Right lobe of liver (tissue), 6 donors: ENCODE measurements at regions not wholly inside any gene's neighbourhood (a gene's known extent, or its start where the extent isn't known, plus 50 kb on each side); places are given as distances from the start of the nearest gene placed in this dataset.

Source experiments
- ATAC-seq, 4 donors: fragments of 200-7000 bp; cut with Tn5 transposase; one replicate each; pipeline ENCODE4 v1.9.1; 2020; ENCODE audit warnings: mild to moderate bottlenecking in 4 of 4, moderate library complexity in 4 of 4
- DNase-seq, 3 donors: peaks; one replicate each; pipeline ENCODE4 v3.0.0-alpha.2; 2020
- H3K27ac ChIP-seq, 3 donors: fragments of 200-600 bp; one replicate each; pipeline ENCODE4 v1.8.0; 2022
- H3K27me3 ChIP-seq, 2 donors: fragments of 200-600 bp; one replicate each; pipeline ENCODE4 v1.8.0; 2022
- H3K36me3 ChIP-seq, 4 donors: fragments of 200-600 bp; sonication (generic) in 1 of 4; one replicate each; pipeline versions ENCODE4 v1.5.1 to v1.8.0; 2017 to 2022; ENCODE audit warnings: control low read depth in 1 of 4
- H3K4me1 ChIP-seq, 4 donors: fragments of 200-600 bp; sonication (generic) in 1 of 4; one replicate each; pipeline versions ENCODE4 v1.5.1 to v1.8.0; 2017 to 2022; ENCODE audit warnings: control low read depth in 1 of 4
- H3K4me3 ChIP-seq, 3 donors: fragments of 200-600 bp; one replicate each; pipeline ENCODE4 v1.8.0; 2022
- H3K9me3 ChIP-seq, 4 donors: fragments of 200-600 bp; sonication (generic) in 1 of 4; one replicate each; pipeline versions ENCODE4 v1.5.1 to v1.8.0; 2017 to 2022; ENCODE audit warnings: control low read depth in 1 of 4
- CTCF ChIP-seq, 4 donors: fragments of 200-600 bp in 3 of 4; fragments of 450-650 bp in 1 of 4; IDR thresholded peaks; one replicate each; pipeline versions ENCODE4 v1.5.1 to v1.8.0; 2016 to 2022; ENCODE audit warnings: antibody characterized with exemption in 4 of 4, mild to moderate bottlenecking in 2 of 4
- POLR2A ChIP-seq: fragments of 450-650 bp; IDR thresholded peaks from one replicate; pipeline ENCODE4 v1.6.1; 2017; ENCODE audit warnings: antibody characterized with exemption, mild to moderate bottlenecking
- WGBS: methylation state at CpG from one replicate; pipeline ENCODE4 v1.1.6; 2018; ENCODE audit warnings: low coverage, low lambda C conversion rate; ENCODE audit not compliant: insufficient coverage; ENCODE audit errors: missing lambda C conversion rate; 5-methylcytosine and 5-hydroxymethylcytosine counted together
- intact Hi-C, 2 donors: fragments of 100-400 bp; cut with DNase I; formaldehyde crosslinking; loops; one replicate each; pipeline versions ENCODE4 v1.11.2 to v1.14.1; 2022
- donor health status: DM: no; HTN: yes; CAD: no.
- donor health status: DM: no; HTN: no; CAD: no.
- donor health status: DM: no; HTN: no; CAD: no.
- donor health status: DM: no; HTN: yes; CAD: no.
- donor health status: DM: no; HTN: yes; CAD: no.

- Histone ChIP-seq H3K4me3 (no peak overlapping the region), H3K4me1 (no peaks in the 10 kb centered on the region), H3K9me3 (no peaks in the 10 kb centered on the region), H3K27ac (no peak overlapping the region), H3K36me3 (no peaks in the 10 kb centered on the region), H3K27me3 (no peaks in the 10 kb centered on the region)
- DNase-seq: no peak
- ATAC-seq: peak in 3 of 4 donors; percentile 19 to 51 (median 49)
- 25% methylated on average over 2 of the region's 2 CpGs for WGBS
- no peak for TF ChIP-seq POLR2A
- intact Hi-C loops: no loop called here
Measured at GRCh38 chr6:95439741-95440140, 137.6 kb upstream of the MANEA start.

DNA sequence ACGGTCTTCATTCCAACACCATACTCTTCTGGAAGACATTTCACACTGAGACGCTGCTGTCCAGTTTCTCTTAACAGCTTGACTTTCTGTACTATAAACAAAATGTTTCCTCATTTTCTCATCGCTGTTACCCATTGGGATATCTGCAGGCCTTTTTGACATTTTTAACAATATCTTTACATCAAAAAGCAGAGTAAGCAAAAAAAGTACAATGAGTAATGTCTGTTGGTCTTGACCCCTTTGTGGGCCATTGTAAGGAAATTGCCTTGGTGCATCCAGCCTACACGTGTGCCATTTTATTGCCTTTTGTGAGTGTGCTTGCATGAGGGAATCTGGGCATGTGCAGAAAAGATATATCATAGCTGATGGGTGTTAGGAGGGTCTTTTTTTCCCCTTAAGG, 129.1 kb upstream of the MANEA start:
- TF ChIP-seq POLR2A (no peak), CTCF (IDR thresholded peaks at IDR 0.05) (no peak)
- intact Hi-C loops: no loop called here
- ATAC-seq (no peak), DNase-seq (no peak)
- Histone ChIP-seq H3K4me3 (no peak overlapping the region), H3K9me3 (no peaks in the 10 kb centered on the region), H3K27ac (no peak overlapping the region), H3K27me3 (no peaks in the 10 kb centered on the region), H3K36me3 (no peaks in the 10 kb centered on the region), H3K4me1 (no peaks in the 10 kb centered on the region)
- WGBS: 82% methylated on average over 4 of the region's 4 CpGs

- Histone ChIP-seq H3K4me1 (no peaks in the 10 kb centered on the region), H3K36me3 (no peaks in the 10 kb centered on the region), H3K27me3 (no peaks in the 10 kb centered on the region), H3K4me3 (no peak overlapping the region), H3K27ac (no peak overlapping the region), H3K9me3 (no peaks in the 10 kb centered on the region)
- DNase-seq: no peak
- intact Hi-C loops: no loop called here
- ATAC-seq: no peak
- WGBS: 59% methylated on average over 2 of the region's 2 CpGs
- TF ChIP-seq CTCF (IDR thresholded peaks at IDR 0.05) (no peak), POLR2A (no peak)
Measured at GRCh38 chr6:95469511-95469910, 107.8 kb upstream of the MANEA start.

DNA sequence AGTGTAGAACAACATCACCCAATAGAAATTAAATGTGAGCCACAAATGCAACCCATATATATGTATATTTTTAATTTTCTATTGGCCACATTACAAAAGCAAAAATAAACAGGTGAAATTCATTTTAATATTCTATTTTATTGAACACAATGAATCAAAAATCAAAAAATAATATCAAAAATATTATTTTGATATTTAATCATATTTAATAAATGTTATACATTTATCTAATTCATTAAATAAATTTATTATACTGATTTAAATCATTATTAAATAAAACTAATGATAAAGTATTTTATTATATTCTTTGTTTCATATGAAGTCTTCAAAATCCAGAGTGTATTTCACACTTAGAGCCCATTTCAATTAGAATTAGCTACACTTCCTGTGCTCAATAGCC, 98.4 kb upstream of the MANEA start:
- no peak for TF ChIP-seq CTCF (IDR thresholded peaks at IDR 0.05)

DNA sequence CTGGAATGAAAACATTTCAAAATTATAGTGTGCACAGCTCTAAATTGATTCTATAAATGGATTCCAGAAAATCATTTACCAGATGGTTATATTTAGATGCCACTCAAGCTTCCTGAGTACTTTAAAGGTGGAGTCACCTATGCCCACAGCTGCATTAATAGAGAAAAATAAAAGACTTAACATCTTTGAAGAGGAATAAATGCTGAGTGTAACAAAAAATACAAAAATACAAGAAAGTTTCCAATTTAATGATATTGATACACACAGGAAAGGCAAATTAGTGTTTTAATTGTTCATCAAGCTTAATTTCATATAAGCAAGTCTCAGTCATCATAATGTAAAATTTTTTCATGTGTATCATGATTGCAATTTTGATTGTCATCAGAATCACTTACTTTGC, 89.5 kb upstream of the MANEA start:
- TF ChIP-seq POLR2A (no peak), CTCF (IDR thresholded peaks at IDR 0.05) (no peak)
- Histone ChIP-seq H3K27ac (no peak overlapping the region), H3K36me3 (no peaks in the 10 kb centered on the region), H3K4me3 (no peak overlapping the region), H3K27me3 (no peaks in the 10 kb centered on the region), H3K9me3 (no peaks in the 10 kb centered on the region), H3K4me1 (no peaks in the 10 kb centered on the region)
- intact Hi-C loops: no loop called here
- DNase-seq (no peak), ATAC-seq (no peak)

More for the DNA sequence above, 98.4 kb upstream of the MANEA start:
- H3K36me3 ChIP-seq: no peaks in the 10 kb centered on the region
- H3K9me3 ChIP-seq: no peaks in the 10 kb centered on the region
- H3K27ac ChIP-seq: no peak overlapping the region
- no peak for ATAC-seq
- H3K27me3 ChIP-seq: no peaks in the 10 kb centered on the region
- DNase-seq: no peak
- H3K4me3 ChIP-seq: no peak overlapping the region
- no peaks in the 10 kb centered on the region for H3K4me1 ChIP-seq
- intact Hi-C loops: no loop called here
